ENCODE measurements at regions not wholly inside any gene's neighbourhood (a gene's known extent, or its start where the extent isn't known, plus 50 kb on each side); places are given as distances from the start of the nearest gene placed in this dataset.
"Not testable (repeated sequence)": the region's sequence is repeated elsewhere in the genome, so short reads cannot be mapped to it uniquely, and the experiment has no call there.

GRCh38 chr11:122604621-122605020 lies 50.9 kb upstream of the UBASH3B start:
- no peak for DNase-seq

- no peak for DNase-seq
These were observed 54.1 kb upstream of the UBASH3B start for GRCh38 chr11:122601141-122602125.

- DNase-seq: no peak
These were observed 55.2 kb upstream of the UBASH3B start for GRCh38 chr11:122600290-122600689.

GRCh38 chr11:122599434-122599833 lies 56.1 kb upstream of the UBASH3B start:
- no peak for DNase-seq

- DNase-seq: no peak
These were observed 56.6 kb upstream of the UBASH3B start for GRCh38 chr11:122598971-122599370.

GRCh38 chr11:122597511-122597910 lies 58.0 kb upstream of the UBASH3B start:
- DNase-seq: no peak

GRCh38 chr11:122594986-122595645 lies 60.4 kb upstream of the UBASH3B start:
- DNase-seq: no peak

- DNase-seq: no peak
These were observed 61.8 kb upstream of the UBASH3B start for GRCh38 chr11:122593473-122594420.

GRCh38 chr11:122592641-122593040 lies 62.9 kb upstream of the UBASH3B start:
- DNase-seq: no peak

- DNase-seq: no peak
These were observed 70.9 kb upstream of the UBASH3B start for GRCh38 chr11:122584670-122585069.

- DNase-seq: not testable (repeated sequence)
These were observed 75.5 kb upstream of the UBASH3B start for GRCh38 chr11:122580071-122580470.

- DNase-seq: no peak
These were observed 77.2 kb upstream of the UBASH3B start for GRCh38 chr11:122578171-122578825.

GRCh38 chr11:122572592-122572991 lies 82.9 kb upstream of the UBASH3B start:
- no peak for DNase-seq

- no peak for DNase-seq
These were observed 91.8 kb upstream of the UBASH3B start for GRCh38 chr11:122563761-122564160.

- peak in 1 of 2 donors; percentile 7 for DNase-seq
These were observed 95.7 kb upstream of the UBASH3B start for GRCh38 chr11:122559734-122560382.

GRCh38 chr11:122559218-122559617 lies 96.3 kb upstream of the UBASH3B start:
- not testable (repeated sequence) for DNase-seq

- DNase-seq: not testable (repeated sequence)
These were observed 98.4 kb upstream of the UBASH3B start for GRCh38 chr11:122557163-122557562.

- peak; percentile 26 to 33 for DNase-seq
These were observed 98.9 kb upstream of the UBASH3B start for GRCh38 chr11:122556605-122557004.

GRCh38 chr11:122538060-122538459 lies 117.5 kb upstream of the UBASH3B start:
- no peak for DNase-seq

GRCh38 chr11:122524898-122525297 lies 130.6 kb upstream of the UBASH3B start:
- DNase-seq: no peak

All from stimulated activated CD4-positive, alpha-beta T cell treated with anti-CD3 and anti-CD28 coated beads, Interleukin-2, amount 100 ng/mL, for 24 hours (primary cell).